ENCODE measurements at regions not wholly inside any gene's neighbourhood (a gene's known extent, or its start where the extent isn't known, plus 50 kb on each side); places are given as distances from the start of the nearest gene placed in this dataset.

DNA sequence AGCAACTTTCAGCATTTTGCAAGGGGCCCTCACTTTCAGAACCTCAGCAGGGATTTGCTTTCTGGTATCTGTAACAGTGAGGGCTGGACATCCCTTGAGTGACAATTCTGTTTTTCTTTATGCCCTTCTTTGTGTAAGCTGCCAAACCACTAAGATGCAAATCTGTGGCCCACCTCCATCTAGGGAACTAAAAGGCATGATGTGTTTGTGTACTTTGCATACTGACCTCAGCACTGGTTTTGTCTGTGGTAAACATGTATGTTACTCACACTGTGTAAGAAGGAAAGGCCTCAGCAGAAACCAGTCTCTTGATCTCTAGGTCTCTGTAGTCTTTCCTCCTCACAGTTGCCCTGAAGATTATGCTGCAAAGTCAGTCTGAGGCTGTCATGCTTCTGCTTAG, 396.6 kb upstream of the DYNLRB2 start:
- DNase-seq (ENCODE audit: low read depth in 1 of 2, low spot score in 1 of 2), result no peak

DNA sequence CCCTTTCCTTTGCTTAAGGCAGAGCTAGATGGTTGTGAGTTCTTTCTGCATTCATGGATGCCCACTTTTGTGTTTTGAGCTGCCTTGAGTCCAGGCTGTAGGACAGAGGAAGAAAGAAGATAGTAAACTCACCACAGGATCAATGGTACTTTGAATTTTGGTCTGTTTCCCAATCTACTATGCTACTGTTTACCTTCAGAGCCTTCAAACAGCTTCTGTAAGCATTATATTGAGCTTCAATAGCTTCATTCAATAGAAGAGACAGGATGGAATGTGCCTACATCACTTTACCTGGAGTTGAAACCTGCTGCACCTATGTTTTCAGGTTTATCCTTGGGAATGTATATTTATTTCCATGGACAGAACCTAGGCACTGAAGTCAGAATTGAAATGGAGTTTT, 397.9 kb upstream of the DYNLRB2 start:
- DNase-seq (ENCODE audit: low read depth in 1 of 2, low spot score in 1 of 2), result no peak

DNA sequence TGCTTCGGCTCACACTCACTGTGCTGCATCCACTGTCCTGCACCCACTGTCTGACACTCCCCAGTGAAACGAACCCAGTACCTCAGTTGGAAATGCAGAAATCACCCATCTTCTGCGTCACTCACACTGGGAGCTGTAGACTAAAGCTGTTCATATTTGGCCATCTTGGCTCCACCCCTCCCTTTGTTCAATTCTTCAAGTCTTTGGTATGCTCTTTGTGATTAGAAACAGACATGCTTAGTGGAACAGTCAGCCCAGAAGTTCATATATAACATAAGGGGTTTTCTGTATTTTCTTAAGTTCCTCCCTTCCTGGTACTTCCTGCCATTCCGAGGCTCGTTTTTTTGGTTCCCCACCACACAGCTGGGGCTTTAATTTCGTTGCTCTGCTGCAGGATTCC, 398.5 kb upstream of the DYNLRB2 start:
- DNase-seq (ENCODE audit: low read depth in 1 of 2, low spot score in 1 of 2), result no peak

DNA sequence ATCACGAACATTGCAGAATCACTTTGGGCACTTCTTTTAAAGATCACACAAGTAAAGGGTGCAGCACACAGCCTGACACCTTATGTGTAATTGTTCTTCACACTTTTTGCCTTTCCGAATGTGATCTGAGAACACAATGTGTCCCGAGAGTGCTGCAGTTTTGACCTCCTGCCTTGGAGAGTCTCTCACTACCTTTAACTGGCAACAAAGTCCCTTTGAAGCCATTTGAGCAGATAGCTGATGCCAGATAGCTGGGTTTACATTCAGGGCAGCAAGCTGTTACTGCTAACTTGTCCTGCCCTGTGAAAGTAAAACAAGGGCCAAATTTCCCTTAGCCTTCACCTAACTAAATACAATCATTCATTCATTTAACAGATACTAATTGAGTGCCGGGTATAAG, 411.0 kb upstream of the DYNLRB2 start:
- no peak for DNase-seq (ENCODE audit: low read depth in 1 of 2, low spot score in 1 of 2)

DNA sequence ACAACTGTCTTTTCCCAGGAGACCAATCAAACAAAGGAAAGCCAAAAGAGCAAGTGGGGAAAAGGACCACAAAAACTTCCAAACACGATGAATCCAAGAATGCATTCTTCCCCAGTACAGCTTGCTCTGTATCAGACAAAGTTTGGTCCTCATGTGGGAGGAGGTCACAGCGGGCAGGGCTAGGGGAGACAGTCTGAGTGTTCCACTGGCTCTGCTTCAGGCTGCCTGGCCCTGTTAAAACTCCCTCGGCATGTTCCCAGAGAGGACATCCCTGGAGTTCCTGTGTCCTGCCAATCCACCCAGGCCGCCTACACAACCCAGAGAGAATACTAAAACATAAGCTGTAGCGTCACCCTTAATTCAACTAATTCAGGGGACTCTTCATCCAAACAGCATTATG, 415.1 kb upstream of the DYNLRB2 start:
- no peak for DNase-seq (ENCODE audit: low read depth in 1 of 2, low spot score in 1 of 2)

DNA sequence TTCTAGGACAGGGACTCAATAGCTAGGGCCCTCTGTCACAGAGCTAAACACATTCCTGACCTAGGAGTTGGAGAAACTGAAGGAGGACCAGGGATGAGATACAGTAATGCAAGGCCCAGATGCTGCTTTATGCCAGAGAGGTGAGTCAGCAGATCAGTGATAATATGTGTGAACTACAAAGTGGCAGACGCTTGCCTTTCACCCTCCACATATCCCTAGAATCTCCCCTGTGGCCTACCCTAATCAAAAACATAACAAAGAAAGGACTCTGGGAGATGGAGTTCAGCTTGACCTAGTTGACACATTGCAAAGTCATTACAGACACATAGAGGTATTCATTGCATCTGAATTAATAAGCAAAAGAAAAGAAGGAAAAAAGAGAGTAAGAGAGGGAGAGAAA, 417.6 kb upstream of the DYNLRB2 start:
- DNase-seq (ENCODE audit: low read depth in 1 of 2, low spot score in 1 of 2), result no peak

DNA sequence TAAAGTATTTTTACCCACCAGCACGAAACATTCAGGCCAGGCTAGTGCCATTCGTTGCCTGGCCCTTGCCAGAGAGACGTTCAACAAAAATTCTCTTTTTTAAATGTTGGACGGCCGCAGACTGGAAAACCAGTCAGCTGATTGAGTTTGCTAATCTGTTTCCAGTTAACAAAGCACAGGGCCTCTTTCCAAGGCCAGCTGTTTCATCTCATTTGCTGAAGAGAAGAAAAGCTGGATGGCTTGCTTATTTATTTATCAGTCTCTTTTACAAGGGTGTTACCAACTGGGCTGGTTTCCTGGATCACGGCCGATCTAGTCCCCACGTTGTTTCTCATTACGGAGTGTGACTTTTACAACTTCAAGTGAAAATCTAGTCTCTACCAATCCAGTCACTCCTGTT, 418.7 kb upstream of the DYNLRB2 start:
- DNase-seq (ENCODE audit: low read depth in 1 of 2, low spot score in 1 of 2), result no peak

DNA sequence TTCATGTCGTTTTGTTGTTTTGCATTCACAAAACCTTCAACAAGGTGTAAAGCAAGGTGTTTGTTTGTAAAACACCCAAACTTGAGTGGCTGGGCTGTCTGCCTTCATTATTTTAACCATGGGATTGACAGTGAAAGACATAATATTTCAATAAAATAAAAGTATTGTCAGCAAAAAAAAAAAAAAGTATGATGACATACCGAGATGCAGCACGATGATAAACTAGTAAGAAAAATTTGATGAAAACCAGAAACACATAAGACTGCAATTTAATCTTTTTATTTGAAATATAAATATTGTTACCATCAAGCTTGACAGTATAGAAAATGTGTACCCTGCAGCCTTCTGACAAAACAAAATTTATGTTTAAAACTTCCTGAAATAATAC, 419.3 kb upstream of the DYNLRB2 start:
- DNase-seq (ENCODE audit: low read depth in 1 of 2, low spot score in 1 of 2), result no peak

DNA sequence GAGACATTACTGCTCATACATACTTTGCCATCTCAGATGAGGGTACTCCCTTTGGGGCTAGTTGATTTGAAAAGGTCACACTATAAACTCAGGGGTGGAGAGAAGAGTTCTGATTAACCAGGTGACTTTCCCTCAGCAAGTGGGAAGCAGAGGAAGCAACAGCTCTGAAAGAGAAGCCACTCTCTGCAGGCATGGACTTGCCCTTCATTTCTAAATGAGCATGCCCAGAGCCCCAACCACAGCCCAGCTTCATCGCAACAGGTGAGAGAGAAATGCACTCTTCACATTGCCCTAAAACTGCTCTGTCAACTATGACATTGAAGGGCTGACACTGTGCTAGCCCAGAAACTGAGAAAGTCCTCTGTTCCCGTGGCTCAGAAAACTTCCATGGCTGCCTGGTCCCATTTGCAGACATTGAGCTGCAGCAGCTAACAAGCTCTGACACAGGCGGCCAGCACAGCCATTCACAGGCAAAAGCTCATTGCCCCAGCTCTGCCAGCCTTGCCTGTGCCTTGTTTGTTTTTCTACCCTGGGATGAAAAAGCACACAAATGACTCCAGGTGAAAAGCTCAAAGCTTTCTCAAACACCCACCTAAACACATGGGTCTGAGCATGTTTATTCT, 419.8 kb upstream of the DYNLRB2 start:
- DNase-seq (ENCODE audit: low read depth in 1 of 2, low spot score in 1 of 2), result no peak

DNA sequence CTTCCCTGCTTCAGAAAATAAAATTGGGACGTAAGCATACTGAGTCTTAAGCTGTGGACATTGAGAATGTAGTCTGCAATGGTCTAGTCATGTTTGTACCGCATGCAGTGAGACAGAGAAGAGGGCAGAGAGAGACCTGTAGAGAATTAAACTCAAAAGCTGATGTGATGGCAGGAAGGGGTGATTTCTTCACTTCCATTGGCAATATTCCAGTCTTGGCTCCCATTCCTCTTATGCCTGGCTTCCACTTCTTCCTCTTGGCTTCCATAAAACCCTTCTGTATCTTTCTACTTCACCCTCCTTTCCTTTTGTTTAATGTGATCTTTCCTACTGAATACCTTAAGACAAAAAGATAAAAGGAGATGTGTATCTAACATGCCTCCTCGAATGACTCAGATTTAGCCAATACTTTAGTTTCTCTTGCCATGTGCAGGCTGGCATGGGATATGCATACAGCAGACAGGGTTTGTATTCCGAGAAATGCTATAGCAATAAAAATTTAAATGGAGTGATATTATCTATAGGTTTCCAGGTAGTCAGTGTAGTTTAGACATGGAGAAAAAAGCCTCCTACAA, 423.1 kb upstream of the DYNLRB2 start:
- no peak for DNase-seq (ENCODE audit: low read depth in 1 of 2, low spot score in 1 of 2)

DNA sequence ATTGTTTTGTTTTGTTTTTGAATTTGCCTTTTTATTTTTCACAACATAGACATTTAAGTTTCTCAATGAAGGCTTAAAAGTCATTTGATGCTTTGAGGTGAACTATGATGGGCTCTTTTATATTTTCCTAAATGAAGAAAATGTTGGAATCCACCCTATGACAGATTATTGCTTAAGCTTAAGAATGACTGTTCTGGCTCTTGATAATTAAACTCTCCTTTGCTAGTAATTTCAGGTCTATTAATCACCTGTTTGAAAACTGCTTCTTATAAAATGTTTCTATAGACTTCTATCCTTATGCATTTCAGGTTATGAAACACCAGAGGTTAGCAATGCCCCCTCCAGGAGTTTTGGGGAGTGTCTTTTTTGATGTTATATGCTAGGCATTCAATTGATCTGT, 424.1 kb upstream of the DYNLRB2 start:
- no peak for DNase-seq (ENCODE audit: low read depth in 1 of 2, low spot score in 1 of 2)

DNA sequence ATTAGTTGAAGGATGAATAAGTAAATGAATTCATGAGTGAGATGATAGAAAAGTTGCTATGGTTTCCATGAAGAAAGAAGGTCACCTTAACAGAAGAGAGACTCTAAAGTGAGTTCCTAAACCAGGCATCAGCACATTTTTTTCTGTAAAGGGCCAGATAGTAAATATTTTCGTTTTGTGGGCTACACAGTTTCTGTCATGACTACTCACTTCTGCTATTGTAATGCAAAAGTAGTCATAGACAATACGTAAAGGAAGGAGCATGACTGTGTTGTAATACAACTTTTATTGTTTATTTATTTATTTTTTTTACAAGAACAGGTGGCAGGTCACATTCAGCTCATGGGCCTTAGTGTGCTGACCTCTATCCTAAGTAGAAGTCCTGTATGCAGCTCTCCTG, 426.1 kb upstream of the DYNLRB2 start:
- no peak for DNase-seq (ENCODE audit: low read depth in 1 of 2, low spot score in 1 of 2)

DNA sequence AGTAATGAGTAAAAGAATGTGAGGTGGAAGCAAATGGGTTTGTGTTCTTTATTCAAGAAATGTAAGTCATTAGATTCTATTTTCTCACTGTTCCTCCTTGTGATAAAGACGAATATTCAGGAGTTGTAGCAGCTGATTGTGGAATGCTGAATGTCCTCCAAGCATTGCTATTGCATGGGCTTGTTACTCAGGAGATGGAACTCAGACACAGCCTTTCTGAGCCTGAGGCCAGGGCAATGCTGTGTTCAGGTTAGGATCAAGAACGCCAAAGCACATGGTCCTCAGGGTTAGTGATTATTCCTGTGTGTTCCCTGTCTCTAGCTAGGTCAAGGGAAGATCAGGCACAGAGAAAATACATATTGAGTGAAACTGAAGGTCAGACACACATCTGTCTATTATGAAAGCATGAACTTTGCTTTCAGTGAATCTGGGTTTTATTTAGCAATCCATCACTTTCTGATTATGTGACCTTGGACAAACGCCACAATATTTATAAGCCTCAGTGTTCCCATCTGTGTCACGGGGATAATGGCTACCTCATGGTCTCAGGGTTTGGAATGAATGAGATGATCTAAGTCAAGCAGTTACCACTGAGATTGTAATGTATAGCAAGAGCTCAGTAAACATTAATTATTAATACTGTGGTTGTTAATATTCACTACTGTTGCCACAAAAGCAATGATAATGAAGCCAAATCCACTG, 426.8 kb upstream of the DYNLRB2 start:
- no peak for DNase-seq (ENCODE audit: low read depth in 1 of 2, low spot score in 1 of 2)

DNA sequence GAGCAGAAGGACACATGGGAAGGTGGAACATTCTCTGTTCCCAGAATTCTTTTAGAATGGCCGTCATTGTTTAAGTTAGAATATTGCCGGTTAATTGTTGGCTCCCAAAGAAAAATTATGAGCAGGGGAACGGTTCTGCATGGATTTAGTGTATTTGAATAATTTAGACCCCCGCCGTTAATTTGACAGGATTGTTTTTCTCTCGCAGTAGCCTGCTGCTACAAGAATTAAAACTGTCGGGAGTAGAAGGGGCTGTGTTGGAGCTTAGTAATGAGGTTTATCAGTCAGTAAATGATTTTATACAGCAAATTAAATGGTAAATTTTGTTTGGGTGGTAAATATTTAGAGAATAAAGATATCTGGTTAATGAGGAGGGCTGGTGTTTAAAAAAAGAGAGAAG, 431.2 kb upstream of the DYNLRB2 start:
- no peak for DNase-seq (ENCODE audit: low read depth in 1 of 2, low spot score in 1 of 2)

DNA sequence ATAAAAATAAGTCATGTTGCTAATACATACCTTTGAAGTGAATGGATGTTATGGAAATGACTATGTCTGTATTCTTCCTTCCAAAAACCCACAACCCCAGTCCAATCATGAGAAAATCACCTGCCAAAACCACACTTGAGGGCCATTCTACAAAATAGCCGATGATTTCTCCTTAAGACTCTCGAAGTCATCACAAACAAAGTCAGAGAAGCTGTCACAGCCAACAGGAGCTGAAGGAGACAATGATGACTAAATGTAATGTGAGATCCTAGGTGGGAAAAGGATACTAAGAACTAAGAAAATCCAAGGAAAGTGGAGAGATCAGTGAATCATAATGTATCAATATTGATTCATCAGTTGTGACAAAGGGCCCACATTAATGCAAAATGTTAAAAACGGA, 432.9 kb upstream of the DYNLRB2 start:
- no peak for DNase-seq (ENCODE audit: low read depth in 1 of 2, low spot score in 1 of 2)

DNA sequence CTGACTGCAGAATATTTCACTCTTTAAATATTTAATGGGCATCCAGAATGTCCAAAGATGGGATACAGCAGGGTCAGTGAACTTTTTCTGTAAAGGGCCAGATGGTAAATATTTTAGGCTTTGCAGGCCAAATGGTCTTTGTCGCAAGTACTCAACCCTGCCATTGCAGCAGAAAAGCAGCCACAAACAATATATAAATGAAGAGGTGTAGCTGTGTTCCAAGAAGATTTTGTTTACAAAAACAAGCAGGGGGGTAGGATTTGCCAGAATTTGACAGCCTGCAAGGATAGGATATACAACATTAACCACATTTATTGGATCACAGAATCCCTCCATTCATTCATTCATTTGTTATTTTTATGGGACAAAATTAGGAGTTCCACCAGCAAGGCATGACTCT, 435.0 kb upstream of the DYNLRB2 start:
- no peak for DNase-seq (ENCODE audit: low read depth in 1 of 2, low spot score in 1 of 2)

DNA sequence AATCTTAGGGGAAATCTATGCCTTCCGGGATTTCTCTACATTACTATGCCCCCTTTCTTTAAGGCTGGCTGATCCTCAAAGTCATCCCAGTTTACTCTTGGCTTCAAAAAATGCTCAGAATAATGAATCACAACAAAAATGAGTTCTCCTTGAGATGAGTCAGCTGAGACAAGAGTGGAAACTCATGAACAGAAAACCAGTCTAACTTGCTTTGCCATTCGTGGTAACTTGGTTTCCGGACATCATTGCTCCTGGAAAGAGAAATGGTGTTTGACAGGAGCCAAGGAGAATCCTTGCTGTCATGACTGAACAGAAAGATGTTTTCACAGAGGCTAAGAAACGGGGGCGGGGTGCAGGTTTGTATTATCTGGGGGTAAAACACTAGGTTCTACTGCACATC, 435.6 kb upstream of the DYNLRB2 start:
- DNase-seq (ENCODE audit: low read depth in 1 of 2, low spot score in 1 of 2), result no peak

DNA sequence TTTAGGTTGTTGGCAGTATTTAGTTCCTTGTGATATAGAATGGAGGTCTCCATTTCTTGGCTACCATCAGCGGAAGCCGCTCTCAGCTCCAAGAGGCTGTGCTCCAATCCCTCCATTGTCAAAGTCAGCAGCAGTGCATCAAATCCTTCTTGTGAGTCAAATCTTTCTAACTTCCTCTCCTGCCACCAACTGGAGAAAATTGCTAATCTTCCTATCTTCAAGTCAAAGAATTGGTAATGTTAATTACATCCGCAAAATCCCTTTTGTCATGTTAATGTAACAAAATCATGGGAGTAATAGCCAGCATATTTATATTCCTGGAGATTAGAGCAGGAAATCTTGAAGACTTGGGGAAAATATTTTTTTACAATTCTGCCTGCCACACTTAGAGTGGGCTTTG, 436.4 kb upstream of the DYNLRB2 start:
- DNase-seq (ENCODE audit: low read depth in 1 of 2, low spot score in 1 of 2), result no peak

DNA sequence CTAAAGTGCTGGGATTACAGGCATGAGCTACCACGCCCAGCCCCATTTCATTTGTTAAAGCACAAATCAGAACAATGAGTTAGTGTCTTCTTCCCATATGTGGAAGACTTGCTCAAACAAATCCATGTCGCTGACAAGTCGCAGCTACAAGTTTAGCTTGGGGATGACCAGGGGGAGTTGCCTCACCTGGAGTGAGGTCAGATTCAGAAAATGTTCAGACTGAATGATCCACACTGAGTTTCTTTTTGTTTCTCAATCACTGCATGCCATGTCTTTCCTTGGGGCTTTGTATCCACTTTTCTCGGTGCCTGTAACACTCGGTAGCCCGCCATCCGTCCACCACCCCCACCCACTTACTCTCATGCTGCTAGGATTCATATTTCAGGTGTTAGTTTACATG, 437.3 kb upstream of the DYNLRB2 start:
- no peak for DNase-seq (ENCODE audit: low read depth in 1 of 2, low spot score in 1 of 2)

DNA sequence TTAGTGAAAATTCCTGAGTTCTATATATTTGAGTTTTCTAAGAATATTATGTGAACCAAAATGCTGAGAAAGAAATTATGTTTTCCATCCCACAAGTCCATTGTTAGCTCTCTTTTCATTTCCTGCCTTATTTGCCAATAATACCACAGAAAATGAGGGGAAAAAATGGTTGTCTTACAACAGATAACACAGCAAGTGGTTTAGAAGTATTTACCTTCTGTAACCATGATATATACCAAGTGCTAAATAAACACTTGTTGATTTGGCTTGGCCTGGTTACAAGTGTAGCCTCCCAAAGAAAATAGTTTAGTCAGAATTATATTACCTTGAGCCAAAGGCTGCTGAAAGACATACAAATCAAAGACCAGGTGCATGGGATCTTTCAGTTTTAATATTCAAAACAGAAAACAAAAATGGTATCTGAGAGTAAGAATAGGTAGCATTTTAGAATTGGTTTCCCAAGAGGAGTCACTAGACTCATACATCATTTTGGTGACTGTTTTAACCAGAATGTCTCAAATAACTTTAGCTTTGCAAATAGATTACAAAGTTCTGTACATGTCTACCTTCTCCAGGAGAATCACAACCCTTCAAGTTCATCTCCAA, 439.8 kb upstream of the DYNLRB2 start:
- no peak for DNase-seq (ENCODE audit: low read depth in 1 of 2, low spot score in 1 of 2)

DNA sequence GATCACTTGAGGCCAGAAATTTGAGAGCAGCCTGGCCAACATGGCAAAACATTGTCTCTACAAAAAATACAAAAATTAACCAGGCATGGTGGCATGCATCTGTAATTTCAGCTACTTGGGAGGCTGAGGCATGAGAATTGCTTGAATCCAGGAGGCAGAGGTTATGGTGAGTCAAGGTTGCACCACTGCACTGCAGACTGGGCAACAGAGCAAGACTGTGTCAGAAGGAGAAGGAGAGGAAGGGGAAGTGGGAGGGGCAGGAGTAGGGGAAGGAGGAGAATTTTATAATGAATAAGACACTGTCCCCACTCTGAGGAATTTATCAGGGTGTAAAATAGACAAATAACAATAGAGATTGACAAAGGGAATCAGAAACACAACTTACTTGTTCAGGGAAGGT, 440.6 kb upstream of the DYNLRB2 start:
- DNase-seq (ENCODE audit: low read depth in 1 of 2, low spot score in 1 of 2), result no peak

DNA sequence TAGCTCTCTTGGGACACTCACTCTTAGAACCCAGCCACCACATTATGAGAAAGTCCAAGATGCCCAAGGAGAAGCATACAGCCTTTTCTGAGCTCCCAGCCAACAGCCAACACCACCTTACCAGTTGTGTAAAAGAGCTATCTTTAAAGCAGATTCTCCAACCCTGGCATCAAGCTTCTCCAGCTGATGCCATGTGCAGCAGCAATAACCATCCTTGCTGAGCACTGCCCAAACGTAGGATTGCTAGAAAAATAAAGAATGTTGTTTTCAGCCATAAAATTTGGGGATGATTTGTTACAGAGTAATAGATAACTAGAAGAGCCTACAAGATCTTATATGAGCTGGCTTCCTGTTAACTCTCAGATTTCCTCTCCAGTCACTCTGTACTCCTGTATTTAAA, 443.7 kb upstream of the DYNLRB2 start:
- no peak for DNase-seq (ENCODE audit: low read depth in 1 of 2, low spot score in 1 of 2)

DNA sequence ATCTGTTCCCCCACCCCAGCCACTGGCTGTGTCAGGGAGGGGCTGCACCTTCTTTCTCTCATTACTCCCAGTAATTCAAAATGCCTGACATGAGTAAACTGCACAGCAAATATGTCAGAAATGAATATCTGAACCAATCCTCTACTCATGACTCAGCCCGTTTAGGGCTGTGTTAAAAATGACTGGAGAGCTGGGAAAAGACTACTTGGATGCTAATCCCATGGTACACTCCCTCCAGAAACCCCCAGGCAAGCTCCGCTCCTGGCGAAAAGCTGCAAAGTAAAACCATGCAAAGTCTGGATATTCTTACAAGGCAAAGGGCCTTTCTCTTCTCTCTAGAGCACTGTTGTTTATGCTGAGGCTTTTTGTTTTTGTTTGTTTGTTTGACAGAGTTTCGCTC, 448.1 kb upstream of the DYNLRB2 start:
- no peak for DNase-seq (ENCODE audit: low read depth in 1 of 2, low spot score in 1 of 2)
